Uterus (tissue), 3 donors: ENCODE measurements at regions not wholly inside any gene's neighbourhood (a gene's known extent, or its start where the extent isn't known, plus 50 kb on each side); places are given as distances from the start of the nearest gene placed in this dataset.

ENCODE experiments used
- DNase-seq, 2 donors: peaks; one replicate each; pipeline ENCODE4 v3.0.0-alpha.2; 2019 to 2020
- H3K27ac ChIP-seq, 2 donors: fragments of 200-600 bp; sonication (generic); 1 replicate in 1 of 2; 2 replicates in 1 of 2; pipeline ENCODE4 v1.5.1; 2016 to 2018
- H3K27me3 ChIP-seq, 2 donors: fragments of 200-600 bp; sonication (generic); one replicate each; pipeline ENCODE4 v1.5.1; 2018 to 2019; ENCODE audit warnings: control low read depth in 1 of 2
- H3K36me3 ChIP-seq, 2 donors: fragments of 200-600 bp; sonication (generic); one replicate each; pipeline ENCODE4 v1.5.1; 2019; ENCODE audit warnings: control low read depth in 1 of 2
- H3K4me1 ChIP-seq, 2 donors: fragments of 200-600 bp; sonication (generic); one replicate each; pipeline ENCODE4 v1.5.1; 2018 to 2019; ENCODE audit warnings: control low read depth in 1 of 2
- H3K4me3 ChIP-seq, 2 donors: fragments of 200-600 bp; sonication (generic); 1 replicate in 1 of 2; 2 replicates in 1 of 2; pipeline ENCODE4 v1.5.1; 2018 to 2019; ENCODE audit warnings: mild to moderate bottlenecking in 1 of 2
- H3K9me3 ChIP-seq, 2 donors: fragments of 200-600 bp; sonication (generic); one replicate each; pipeline ENCODE4 v1.5.1; 2019; ENCODE audit warnings: control low read depth in 1 of 2
- POLR2A ChIP-seq, 2 donors: fragments of 450-650 bp; IDR thresholded peaks; one replicate each; pipeline ENCODE4 v1.6.1; 2016; ENCODE audit warnings: antibody characterized with exemption in 2 of 2, mild to moderate bottlenecking in 1 of 2, moderate library complexity in 1 of 2
- intact Hi-C: fragments of 100-400 bp; cut with DNase I; formaldehyde crosslinking; loops from one replicate; pipeline ENCODE4 v1.15.1; 2023; ENCODE audit warnings: low total_unique reads
- TF ChIP-seq, protein P1 (sequence below), 4 experiments: fragments of 200-600 bp in 2 of 4; fragments of 450-650 bp in 2 of 4; sonication (generic) in 2 of 4; IDR thresholded peaks; one replicate each; pipeline ENCODE4 v1.5.1; 2016 to 2019; ENCODE audit warnings: antibody characterized with exemption in 4 of 4, mild to moderate bottlenecking in 2 of 4, moderate library complexity in 1 of 4
- donor health status: DM: yes; HTN: yes; CAD: no.

DNA sequence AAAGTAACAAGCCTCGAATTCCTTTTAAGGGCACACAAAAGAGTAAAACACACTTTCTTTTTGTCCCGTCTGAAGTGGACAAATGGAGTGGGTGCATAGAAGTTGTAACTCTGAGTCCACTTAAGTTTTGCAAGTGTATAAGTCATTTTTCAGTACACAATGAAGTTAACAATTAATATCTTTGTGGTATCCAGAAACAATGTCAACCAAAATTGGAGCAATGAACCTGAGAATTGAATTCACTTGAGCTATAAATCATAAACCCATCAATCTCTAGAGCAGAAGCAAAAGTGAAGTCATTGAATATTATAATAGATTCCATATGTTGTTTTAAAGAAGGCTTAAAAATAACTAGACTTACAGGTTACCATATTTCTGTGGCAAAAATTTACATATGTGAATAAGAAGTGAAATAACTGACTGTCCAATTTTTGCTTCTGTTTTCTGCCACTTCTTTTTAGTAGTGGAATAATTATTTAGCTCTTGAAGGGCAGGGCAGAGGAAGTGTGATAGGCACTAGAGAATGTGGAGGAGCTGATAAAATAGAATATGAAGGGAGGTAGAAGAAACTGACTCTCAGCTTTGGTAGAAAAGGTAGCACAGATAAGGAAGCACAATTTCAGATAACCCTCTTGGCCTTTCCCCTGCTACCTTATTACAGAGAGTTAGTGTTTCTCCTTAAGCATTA, 73.9 kb upstream of the RGL1 start:
- TF ChIP-seq, protein P1, sequence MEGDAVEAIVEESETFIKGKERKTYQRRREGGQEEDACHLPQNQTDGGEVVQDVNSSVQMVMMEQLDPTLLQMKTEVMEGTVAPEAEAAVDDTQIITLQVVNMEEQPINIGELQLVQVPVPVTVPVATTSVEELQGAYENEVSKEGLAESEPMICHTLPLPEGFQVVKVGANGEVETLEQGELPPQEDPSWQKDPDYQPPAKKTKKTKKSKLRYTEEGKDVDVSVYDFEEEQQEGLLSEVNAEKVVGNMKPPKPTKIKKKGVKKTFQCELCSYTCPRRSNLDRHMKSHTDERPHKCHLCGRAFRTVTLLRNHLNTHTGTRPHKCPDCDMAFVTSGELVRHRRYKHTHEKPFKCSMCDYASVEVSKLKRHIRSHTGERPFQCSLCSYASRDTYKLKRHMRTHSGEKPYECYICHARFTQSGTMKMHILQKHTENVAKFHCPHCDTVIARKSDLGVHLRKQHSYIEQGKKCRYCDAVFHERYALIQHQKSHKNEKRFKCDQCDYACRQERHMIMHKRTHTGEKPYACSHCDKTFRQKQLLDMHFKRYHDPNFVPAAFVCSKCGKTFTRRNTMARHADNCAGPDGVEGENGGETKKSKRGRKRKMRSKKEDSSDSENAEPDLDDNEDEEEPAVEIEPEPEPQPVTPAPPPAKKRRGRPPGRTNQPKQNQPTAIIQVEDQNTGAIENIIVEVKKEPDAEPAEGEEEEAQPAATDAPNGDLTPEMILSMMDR (IDR thresholded peaks at IDR 0.05) = no peak
- no peak for TF ChIP-seq POLR2A (IDR thresholded peaks at IDR 0.05)
- H3K4me3 ChIP-seq = no peak overlapping the region
- H3K27me3 ChIP-seq = no peaks in the 10 kb centered on the region
- intact Hi-C loops = no loop called here
- H3K9me3 ChIP-seq = no peaks in the 10 kb centered on the region
- H3K27ac ChIP-seq = no peak overlapping the region
- H3K4me1 ChIP-seq = peaks cover 4 to 6% of the 10 kb centered on the region in 2 donors
- no peak for DNase-seq
- no peaks in the 10 kb centered on the region for H3K36me3 ChIP-seq

DNA sequence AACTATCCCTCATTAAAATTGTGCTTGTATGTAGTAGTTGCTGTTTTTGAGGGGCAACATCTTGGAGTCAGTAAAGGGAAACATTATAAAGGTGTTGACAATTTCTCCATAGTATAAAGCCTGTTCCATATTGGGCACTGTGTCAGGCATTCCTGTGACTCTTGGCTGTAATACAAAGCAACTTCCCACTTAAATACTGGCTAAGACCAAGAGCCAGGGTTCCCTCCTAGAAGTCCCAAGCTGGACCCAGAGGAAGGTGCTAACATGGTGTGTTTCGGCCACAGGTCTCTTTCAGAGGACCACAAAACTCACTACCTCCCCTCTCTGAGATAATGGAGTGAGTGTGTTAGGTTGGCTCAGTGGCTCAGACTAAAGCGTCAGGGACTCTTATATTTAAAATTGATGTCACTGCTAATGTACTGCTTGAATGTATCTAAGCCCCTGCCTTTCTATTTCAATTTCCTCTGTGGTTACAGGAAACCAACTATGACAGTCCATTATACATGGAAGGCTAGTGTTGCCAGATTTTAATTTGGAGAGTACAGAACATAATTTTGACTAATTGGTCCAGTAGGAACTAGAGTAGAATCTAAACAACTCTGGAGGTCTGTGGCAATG, 74.7 kb upstream of the RGL1 start:
- no peaks in the 10 kb centered on the region for H3K36me3 ChIP-seq
- H3K4me3 ChIP-seq = no peak overlapping the region
- TF ChIP-seq POLR2A (IDR thresholded peaks at IDR 0.05) = no peak
- TF ChIP-seq, protein P1 (IDR thresholded peaks at IDR 0.05) = no peak
- intact Hi-C loops = no loop called here
- H3K27me3 ChIP-seq = no peaks in the 10 kb centered on the region
- no peak overlapping the region for H3K27ac ChIP-seq
- no peak for DNase-seq
- H3K4me1 ChIP-seq = peaks cover 3% of the 10 kb centered on the region in 2 donors
- H3K9me3 ChIP-seq = no peaks in the 10 kb centered on the region

DNA sequence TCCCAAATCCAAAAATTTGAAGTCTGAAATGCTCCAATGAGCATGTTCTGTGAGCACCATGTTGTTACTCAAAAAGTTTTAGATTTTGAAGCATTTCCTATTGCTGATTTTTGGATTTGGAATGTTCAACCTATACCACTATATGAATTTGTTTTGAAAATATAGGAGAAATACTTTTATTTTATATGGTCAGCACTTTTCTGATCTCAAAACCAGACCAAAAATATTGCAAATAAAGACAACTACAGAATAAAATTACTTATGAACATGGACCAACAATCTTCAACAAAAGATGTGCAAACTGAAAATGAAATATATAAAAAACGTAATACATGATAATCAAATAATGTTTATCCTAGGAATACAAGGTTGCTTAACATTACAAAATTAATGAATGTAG, 73.7 kb upstream of the APOBEC4 start:
- TF ChIP-seq POLR2A (IDR thresholded peaks at IDR 0.05) = no peak
- TF ChIP-seq, protein P1 (IDR thresholded peaks at IDR 0.05) = no peak
- Histone ChIP-seq H3K27me3 (no peaks in the 10 kb centered on the region), H3K4me3 (no peak overlapping the region), H3K27ac (no peak overlapping the region), H3K36me3 (no peaks in the 10 kb centered on the region), H3K9me3 (no peaks in the 10 kb centered on the region), H3K4me1 (no peaks in the 10 kb centered on the region)
- intact Hi-C loops = no loop called here
- DNase-seq = no peak

DNA sequence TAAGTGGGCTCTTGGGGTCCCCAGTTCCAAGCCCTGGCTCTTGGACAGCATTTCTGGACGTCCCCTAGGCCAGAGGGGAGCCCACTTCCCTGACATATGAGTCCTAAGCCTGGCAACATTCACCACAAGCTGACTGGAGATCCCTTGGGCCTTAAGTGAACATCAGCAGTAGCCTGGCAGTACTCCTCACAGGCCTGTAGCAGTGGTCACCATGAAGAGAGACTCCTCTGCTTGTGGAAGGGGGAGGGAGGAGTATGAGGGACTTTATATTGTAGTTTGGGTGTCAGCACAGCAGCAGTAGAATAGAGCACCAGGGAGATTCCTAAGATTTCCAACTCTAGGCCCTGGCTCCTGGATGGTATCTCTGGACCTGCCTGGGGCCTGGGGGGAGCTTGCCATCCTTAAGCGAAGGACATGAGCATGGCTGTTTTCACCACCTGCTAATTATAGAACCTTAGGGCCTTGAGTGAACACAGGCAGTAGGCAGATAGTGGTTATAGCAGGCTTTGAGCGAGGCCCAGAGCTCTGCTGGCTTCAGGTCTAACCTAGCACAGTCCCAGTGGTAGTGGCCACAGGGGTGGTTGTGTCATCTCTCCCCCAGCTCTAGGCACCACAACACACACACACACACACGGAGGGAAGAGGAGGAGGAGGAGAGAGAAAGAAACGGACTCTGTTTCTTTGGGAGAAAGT, 71.4 kb upstream of the APOBEC4 start:
- Histone ChIP-seq H3K36me3 (no peaks in the 10 kb centered on the region), H3K9me3 (no peaks in the 10 kb centered on the region), H3K4me1 (no peaks in the 10 kb centered on the region), H3K27me3 (no peaks in the 10 kb centered on the region), H3K27ac (no peak overlapping the region), H3K4me3 (no peak overlapping the region)
- no peak for DNase-seq
- TF ChIP-seq POLR2A (IDR thresholded peaks at IDR 0.05) = no peak
- TF ChIP-seq, protein P1 (IDR thresholded peaks at IDR 0.05) = no peak
- intact Hi-C loops = no loop called here

DNA sequence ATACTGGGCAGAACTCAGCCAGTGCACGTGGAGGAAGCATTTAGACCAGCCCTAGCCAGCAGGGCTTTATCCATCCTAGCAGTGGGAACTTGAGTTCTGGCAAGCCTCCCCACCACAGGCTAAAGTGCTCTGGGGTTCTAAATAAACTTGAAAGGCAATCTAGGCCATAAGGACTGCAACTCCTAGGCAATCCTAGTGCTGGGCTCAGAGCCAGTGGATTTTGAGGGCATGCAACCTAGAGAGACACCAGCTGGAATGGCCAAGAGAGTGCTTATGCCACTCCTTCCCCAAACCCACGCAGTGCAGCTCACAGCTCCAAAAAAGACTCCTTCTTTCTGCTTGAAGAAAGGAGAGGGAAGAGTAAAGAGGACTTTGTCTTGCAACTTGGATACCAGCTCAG, 70.5 kb upstream of the APOBEC4 start:
- TF ChIP-seq POLR2A (IDR thresholded peaks at IDR 0.05) = no peak
- TF ChIP-seq, protein P1 (IDR thresholded peaks at IDR 0.05) = no peak
- no peak for DNase-seq
- Histone ChIP-seq H3K4me1 (no peaks in the 10 kb centered on the region), H3K27me3 (no peaks in the 10 kb centered on the region), H3K27ac (no peak overlapping the region), H3K36me3 (no peaks in the 10 kb centered on the region), H3K9me3 (no peaks in the 10 kb centered on the region), H3K4me3 (no peak overlapping the region)
- intact Hi-C loops = no loop called here
